GM18520 (cell line): ENCODE measurements at regions not wholly inside any gene's neighbourhood (a gene's known extent, or its start where the extent isn't known, plus 50 kb on each side); places are given as distances from the start of the nearest gene placed in this dataset.

Experiments used
- ATAC-seq: cut with Tn5 transposase; IDR thresholded peaks from one replicate; pipeline ENCODE4 v1.9.1; 2021; ENCODE audit not compliant: unreplicated experiment

DNA sequence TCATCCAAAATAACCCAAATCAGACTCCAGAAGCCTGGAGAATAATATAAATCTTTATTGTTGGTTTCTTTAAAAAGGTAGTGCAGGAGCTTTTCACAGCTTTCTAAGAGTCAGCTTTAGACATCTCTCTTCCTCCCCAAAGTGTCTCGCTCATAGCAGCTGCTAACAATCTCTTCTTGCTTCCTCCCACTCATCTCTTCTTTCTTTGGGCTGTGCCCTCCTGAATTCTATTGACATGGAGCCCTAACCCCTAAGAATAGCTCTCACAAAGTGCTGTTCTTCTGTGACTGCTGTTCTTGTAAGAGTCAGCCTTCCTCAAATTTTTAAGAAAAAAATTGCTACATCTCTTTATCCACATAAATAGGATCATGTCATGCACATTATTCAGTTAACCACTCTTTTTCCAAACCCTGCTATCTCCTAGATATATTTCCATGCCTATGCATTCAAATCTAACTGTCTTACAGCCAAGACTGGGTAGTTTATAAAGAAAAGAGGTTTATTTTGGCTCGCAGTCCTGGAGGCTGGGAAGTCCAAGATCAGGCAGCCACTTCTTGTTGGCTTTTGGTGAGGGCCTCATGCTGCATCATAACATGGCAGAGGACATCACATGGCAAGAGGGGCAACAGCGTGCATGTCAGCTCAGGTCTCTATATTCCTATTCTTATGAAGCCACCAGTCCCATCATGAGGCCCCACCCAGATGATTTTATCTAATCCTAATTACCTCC, 301.0 kb upstream of the POU3F1 start:
- ATAC-seq = no peak

DNA sequence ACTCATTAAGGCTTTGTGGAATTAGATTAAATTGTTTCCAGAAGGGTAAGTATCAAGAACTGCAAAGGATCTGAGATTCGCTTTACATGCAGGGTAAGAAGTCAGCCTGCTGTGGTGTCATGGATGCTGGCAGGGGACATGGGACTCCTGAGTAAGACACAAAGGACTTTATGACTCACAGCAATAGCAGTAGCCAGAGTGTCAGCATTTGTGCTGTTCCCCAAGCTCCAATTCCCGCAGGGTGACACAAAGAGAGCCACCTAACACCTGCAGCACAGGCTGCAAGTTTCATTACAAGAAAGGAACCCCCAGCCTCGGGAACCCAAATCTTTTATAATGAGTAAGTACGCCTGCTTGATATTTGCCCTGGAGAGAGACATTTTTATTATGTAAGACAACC, 298.1 kb upstream of the POU3F1 start:
- no peak for ATAC-seq

DNA sequence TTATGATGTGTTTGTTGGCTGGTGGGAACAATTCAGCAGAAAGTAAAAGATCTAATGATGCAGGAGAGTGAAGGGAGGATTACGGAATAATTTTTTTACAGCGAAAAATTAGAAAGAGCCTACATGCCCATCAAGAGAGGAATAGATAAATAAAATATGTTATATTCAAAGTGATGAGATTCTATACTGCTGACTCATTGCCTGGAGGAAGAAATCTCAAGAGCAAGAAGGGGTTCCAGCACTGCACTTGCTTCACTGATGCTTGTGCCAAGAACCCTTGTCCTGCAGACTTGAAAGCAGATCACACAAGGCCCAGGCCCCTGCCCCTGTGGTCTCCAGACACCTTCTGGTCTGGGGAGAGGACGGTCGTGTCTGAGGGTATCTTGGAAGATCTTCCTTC, 295.1 kb upstream of the POU3F1 start:
- no peak for ATAC-seq

DNA sequence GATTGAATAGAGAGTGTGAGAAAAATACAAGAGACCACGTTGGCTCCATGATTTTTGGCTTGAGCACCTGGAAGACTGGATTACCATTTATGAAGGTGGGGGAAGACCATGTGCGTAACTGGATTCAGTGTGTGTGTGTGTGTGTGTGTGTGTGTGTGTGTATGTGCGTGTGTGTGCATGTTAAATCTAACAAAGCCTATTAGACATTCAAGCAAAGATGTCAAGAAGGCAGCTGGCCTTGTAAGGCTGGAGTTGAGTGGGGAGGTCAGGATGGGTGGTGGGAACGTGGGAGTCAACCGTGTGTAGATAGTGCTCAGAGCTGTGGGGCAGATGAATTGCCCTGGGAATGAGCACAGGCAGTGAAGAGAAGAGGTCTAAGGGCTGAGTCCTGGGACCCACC, 293.8 kb upstream of the POU3F1 start:
- no peak for ATAC-seq

DNA sequence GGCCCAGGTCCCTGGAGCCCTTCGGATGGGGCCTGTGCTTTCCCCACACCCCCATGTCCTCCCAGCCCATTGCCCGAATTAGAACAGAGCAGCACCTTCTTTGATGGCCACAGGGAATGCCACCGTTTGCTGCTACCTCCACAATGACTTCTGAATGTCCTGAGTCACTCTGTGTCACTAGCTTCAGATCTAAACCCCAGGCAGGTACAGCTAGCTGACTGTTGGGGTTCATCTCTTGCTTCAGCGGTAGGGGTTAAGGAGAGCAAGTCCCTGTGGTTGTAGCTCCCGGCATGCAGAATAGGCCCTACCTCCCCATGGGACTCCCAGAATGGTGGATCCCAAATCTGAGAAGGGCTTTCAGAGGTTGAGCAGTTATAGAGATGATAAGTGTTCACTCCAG, 291.1 kb upstream of the POU3F1 start:
- ATAC-seq = no peak

DNA sequence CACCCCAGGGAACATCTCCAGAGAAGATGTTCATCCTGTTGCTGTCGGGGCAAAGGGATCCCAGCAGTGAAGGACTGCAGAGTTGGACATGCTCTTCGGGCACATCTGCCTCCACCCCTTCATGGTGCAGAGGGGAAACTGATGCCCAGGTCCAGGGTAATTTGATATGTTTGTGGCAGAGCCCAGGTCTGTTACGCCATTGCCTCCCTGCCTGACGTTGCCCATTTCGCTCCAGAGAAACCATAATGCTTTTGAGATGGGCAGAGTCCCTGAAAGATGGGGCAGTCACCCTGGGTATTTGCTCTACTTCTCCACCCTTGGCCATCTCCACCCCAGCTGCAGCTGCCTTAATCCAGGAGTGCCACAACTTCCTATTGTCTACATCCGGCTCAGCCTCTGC, 290.4 kb upstream of the POU3F1 start:
- ATAC-seq = no peak

DNA sequence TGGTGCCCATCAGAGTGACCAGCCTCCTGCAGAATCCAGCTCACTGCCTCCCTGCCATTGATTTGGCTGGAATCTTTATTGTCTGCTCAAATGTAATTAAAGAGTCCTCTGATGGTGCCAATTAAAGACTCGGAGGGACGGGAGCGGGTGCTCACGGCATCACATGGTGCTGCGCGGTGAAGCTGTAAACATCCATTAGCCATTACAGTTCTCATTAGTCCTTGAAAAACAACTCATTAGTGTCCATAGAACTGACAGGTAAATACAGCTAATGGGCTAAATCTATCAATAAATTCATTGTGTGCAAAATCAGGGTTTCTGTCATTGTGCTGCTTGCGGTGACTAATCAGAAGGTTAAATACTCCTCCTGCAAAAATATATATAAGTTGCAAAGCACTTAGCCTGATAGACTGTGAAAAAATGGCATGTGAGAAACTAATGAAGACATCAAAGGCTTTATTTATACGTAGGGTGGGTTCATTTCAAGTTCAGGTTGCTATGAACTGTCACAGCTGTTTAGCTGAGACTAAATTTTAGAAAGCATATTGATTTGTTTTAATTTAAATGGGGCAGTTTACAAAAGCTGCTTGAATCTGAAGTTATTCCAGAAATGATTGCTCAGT, 289.8 kb upstream of the POU3F1 start:
- no peak for ATAC-seq

DNA sequence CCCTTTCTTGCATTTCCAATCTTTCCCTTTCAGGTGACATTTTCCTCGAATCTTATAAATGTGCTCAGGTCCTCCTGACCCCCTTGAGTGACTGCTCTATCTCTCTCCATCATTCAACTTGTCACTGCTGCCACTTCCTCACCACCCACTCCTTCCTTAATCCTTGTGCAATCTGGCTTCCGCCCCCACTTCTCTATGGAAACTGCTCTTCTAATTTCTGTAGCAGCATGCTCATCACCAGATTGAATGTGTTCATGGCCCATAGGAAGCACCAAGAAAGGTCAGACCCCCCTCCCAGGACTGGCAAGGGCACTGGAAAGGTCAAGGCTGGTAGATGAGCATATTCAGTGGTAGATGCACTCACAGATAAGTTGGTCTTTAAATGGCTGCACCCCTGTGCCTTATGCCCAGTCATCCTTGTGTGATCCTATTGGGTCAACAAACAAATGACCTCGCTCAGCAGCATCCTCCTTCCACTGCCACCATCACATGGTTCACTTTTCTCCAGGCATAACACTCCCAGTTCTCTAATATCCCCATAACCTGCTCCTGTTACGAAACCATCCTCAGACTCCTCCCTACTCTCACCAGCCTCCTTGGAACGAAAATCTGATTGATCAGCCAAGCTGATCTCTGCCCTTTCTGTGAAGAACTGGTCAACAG, 288.5 kb upstream of the POU3F1 start:
- ATAC-seq = no peak

DNA sequence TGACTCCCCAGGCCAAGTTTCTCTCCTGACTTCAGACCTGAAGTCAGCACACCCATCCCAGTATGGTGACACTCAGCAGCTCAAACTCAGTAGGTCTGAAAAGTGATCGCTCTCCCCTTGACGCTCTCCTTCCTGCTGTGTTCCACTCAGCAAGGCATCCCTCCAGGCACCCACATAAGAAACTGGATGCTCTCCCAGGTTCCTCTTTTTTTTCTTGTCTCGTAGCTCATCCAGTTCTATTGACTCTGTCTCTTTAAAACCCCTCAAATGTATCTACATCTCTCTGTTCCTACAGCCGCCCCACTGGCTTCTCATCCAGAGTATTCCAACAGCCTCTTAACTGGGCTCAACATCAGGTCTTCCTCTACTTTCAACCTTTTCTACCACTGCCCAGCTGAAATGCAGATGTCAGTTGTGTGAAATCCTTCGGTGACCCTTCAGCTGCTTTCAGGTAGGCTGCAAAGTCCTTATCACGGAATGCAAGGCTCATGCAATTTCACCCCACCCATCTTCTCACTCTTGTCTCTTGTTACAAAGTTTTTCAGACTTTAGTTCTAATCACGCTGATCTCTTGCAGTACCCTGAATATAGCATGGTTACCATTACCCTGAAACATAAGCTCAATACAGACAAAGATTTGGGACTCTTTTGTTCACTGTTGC, 286.2 kb upstream of the POU3F1 start:
- ATAC-seq = no peak

DNA sequence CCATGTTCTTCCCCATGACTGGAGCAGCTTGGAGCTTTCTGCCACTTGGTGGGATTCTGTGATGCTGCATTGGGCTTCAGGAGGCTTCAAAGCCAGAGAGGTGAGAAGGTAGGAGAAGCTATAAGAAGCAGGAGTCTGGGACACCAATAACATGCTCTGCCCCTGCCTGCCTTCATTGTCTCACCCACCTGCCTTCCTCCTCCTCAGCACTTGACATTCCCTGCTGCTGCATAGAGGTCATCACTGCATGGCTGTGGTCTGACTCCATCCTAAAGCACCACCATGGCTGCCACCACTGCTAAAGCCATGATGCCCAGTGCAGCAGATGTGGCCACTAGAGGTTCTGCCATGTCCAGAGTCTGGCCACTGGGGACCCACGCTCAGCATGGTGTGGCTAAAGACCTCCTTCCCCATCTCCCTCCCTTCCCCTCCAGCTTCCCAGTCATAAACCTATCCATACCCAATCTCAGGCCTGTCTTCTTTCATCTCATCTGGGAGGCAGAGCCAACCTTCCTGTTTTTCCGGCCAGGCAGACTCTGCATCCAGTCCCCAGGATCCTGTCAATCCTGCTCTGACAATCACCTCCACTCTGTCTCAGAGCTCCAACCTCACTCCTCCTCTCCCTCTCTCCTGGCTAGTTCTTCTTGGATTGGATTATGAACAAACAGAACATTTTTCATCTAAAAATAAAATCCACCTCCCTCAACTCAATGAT, 285.1 kb upstream of the POU3F1 start:
- no peak for ATAC-seq

DNA sequence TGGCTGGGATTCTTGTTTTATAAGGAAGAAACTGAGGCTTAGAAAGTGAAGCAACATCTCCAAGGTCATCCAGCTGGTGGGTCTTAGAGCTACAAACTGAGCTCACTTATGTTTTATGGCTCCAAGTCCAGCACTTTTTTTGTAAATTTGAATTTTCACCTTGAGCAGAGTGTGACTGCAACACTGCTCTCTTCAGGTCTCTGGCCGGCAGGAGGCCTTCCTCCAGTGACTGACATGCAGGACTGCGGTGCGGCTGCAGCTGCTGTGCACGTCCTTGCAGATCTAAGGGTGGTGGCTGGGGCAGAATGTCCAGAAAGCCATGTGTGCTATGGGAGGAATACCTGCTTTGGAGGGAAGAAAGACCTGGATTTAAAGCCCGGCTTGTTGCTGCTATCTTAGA, 284.2 kb upstream of the POU3F1 start:
- ATAC-seq = no peak

DNA sequence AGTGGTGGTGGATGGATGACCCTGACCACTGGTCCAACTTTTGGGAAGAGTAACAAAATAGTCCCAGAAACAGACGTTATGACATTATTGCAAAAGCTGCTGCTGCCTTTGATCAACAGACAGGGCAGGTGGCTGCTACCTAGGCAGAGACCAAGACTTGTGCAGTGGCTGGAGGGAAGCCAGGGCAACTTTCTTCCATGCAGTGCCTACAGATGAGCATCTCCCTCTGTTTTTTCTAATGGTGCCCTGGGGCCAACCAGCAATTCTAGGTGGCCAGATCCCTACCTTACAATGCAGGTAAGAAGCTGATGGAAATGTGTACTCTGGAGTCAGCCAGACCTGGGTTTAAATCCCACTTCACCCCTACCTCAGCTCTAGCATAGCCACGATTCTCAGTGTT, 283.1 kb upstream of the POU3F1 start:
- ATAC-seq = no peak

DNA sequence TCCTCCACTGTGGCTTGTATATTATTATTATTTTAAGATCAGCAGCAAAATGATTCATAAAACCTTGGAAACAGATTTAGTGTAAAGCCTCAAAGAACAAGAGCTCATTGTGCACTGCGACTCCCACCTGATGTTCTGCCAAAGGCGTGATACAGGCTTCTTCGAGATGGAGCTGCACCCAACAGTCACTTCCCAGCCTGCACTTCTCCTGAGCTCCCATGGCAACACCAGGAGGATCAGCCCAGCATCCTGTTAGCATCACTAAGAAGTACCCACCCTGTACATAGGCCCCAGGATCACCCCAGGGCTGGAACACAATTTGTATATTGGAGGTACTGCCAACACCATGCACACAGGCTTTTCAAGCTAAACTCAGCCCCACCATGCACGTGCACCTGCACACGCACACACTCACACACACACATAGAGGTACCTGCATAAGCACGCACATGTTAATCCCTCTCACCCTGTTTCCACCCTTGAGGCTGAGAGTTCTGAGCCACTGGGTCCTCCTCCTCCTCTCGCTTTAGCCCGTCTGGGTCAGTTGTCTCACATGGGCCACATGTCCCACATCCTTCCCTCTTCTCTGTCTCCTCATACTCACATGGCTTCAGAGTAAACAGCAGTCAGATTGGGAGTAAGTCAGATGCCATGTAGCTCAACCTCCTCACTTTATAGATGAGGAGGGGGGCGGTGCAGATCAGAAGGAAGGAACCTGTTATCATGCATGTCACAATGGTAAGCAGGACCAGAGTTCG, 281.9 kb upstream of the POU3F1 start:
- ATAC-seq = no peak

DNA sequence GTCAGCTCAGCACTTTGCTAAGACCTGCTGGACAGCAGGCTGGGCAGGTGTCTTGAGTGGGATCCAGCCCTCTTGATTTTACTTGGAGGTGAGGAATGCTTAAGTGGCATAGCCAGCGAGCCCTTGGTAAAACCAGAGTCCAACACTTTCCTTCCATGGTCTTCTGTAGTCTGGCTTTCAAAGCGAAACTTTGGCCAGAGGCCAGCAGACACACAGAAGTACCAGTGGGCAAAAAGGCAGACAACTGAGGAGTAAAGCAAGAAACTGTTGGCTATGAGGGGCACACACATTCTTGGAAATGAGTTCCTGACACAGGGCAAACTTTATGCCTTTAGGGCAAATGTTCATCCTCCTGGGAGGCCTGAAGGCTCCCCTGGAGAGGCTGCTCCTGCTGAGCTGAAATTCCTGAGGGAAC, 281.0 kb upstream of the POU3F1 start:
- ATAC-seq = no peak

DNA sequence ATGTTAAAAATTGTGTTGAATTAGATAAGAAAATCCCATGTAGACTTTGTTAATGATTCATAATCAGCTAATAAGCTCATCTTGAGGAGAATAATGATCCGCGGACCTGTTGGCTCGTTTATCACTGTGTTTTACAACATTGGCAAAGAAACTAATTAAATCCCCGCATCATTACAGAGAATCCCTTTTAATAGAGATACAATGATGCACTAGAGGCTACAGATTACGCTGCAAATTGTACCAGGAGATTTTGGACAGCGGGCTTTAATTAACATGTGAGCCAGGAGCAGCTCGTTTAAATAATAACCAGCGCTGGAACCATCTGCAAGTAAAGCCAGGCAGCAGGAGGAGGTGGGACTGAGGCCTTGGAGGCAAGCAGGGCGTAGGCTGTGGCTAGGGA, 280.3 kb upstream of the POU3F1 start:
- ATAC-seq = no peak

DNA sequence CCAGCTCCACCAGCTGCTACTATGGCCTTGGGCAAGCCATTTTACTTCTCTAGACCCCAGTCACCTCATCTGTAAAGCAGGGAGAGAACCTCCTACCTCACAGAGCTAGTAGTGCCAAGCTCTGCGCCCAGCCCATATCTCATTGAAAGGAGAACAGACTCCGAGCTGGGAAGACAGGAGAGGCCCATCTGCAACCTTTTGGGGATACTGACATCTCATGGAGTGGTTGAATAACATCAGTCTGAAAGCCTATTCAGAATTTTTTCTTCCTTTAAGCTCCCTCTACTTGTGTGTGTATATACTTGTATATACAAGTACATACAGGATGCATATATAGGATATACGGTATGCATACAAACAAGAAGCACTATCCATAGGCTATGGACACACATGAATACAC, 279.5 kb upstream of the POU3F1 start:
- no peak for ATAC-seq

DNA sequence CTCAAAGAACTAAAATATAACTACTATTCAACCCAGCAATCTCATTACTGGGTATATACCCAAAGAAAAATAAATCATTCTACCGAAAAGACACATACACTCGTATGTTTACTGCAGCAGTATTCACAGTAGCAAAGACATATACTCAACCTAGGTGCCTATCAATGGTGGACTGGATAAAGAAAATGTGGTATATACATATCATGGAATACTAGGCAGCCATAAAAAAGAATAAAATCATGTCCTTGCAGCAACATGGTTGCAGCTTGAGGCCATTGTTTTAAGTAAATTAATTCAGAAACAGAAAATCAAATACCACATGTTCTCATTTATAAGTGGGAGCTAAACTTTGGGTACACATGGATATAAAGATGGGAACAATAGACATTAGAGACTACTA, 266.2 kb upstream of the POU3F1 start:
- no peak for ATAC-seq

DNA sequence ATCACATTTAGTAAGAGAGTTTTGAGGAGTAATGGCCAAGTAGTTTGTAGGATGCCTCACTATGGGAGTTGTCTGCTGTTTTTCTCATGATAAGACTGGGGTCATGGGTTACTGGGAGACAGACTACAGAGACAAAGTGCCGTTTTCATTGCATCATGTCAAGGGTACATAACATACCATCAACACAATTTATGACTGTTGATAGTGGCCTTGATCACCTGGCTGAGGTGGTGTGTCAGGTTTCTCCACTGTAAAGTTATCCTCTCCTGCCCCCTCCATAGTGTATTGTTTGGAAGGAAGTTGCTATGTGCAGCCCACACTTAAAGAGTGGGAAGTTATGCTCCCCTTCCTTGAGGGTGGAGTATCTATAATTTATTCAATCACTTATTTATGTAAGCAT, 263.5 kb upstream of the POU3F1 start:
- no peak for ATAC-seq

DNA sequence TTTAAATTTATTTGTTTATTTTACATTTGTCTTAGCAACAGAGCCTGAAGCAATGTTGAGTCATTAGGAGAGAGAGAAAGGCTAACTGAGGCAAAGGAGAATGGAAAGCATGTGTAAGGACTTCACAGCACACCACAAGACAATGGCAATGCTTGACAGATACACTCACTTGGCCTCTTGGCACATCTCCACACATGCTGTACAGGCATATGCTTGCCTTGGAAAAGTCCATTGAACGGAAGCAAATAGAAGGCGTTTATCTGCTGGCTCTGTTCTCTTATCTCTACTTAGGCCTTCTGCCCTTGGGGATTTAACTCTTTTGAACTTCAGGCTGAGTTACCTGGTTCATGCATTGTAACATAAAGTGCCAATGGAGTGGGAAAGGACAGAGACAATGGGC, 262.2 kb upstream of the POU3F1 start:
- ATAC-seq = no peak

DNA sequence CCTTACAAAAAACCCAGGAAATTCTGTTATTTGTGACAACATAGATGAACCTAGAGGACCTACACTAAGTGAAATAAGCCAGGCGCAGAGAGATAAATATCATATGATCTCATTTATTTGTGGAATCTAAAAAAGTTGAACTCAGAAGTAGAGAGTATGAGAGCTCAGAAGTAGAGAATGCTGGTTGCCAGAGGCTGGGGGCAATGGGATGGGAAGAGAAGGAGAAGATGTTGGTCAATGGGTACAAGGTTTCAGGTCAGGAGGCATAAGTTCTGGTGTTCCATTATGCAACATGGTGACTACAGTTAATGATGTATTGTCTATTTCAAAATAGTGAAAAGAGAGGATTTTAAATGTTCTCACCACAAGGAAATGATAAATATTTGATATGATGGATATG, 259.1 kb upstream of the POU3F1 start:
- no peak for ATAC-seq

DNA sequence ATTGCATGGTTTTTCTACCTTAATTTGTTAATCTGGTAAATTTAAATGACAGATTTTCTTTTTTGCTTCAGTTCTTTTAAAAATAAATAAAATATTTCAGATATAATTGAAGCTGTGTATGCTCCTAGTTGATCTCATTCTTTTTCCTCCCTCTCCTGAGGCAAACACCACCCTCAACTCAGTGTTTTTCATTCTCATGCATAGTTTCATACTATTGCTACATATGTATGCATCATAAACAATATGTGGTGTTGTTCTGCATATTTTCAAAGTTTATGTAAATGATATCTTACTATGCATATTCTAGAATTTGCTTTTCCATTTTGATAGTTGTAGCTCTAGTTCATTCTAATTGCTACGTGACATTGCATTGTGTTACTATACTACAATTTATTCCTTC, 257.2 kb upstream of the POU3F1 start:
- ATAC-seq = no peak
